Fibroblast of lung (primary cell): ENCODE measurements at regions not wholly inside any gene's neighbourhood (a gene's known extent, or its start where the extent isn't known, plus 50 kb on each side); places are given as distances from the start of the nearest gene placed in this dataset.

Source experiments
- DNase-seq, 2 donors: peaks; one replicate each; pipeline versions ENCODE4 v3.0.0 to v3.0.0-alpha.2; 2010; ENCODE audit warnings: low read depth in 2 of 2
- H2AFZ ChIP-seq: 2 replicates; pipeline ENCODE4 v1.5.1; 2012; ENCODE audit warnings: low read length, control low read depth, inconsistent platforms
- H3K27ac ChIP-seq: 2 replicates; pipeline ENCODE4 v1.5.1; 2011; ENCODE audit warnings: low read length, control low read depth; ENCODE audit not compliant: insufficient read depth
- H3K27me3 ChIP-seq: 2 replicates; pipeline ENCODE4 v1.5.1; 2011; ENCODE audit warnings: mild to moderate bottlenecking, low read length; ENCODE audit not compliant: control insufficient read depth, insufficient read depth
- H3K36me3 ChIP-seq: 2 replicates; pipeline ENCODE4 v1.5.1; 2011; ENCODE audit warnings: low read length; ENCODE audit not compliant: control insufficient read depth, insufficient read depth
- H3K4me1 ChIP-seq: 2 replicates; pipeline ENCODE4 v1.5.1; 2011; ENCODE audit warnings: low read length; ENCODE audit not compliant: control insufficient read depth, insufficient read depth; ENCODE audit errors: extremely low read depth
- H3K4me2 ChIP-seq: 2 replicates; pipeline ENCODE4 v1.5.1; 2011; ENCODE audit warnings: low read length, control low read depth; ENCODE audit not compliant: insufficient read depth; ENCODE audit errors: extremely low read depth
- H3K4me3 ChIP-seq, 4 experiments: fragments of 200-600 bp in 1 of 4; sonication (generic) in 1 of 4; replicated peaks in 1 of 4; 2 replicates each; pipeline ENCODE4 v1.5.1; 2011 to 2016; ENCODE audit warnings: low read length in 4 of 4, low read depth in 3 of 4, mild to moderate bottlenecking in 3 of 4, control low read depth in 2 of 4, inconsistent platforms in 1 of 4, mixed read lengths in 1 of 4; ENCODE audit not compliant: insufficient read depth in 1 of 4; ENCODE audit errors: control extremely low read depth in 1 of 4
- H3K79me2 ChIP-seq: 2 replicates; pipeline ENCODE4 v1.5.1; 2012; ENCODE audit warnings: mild to moderate bottlenecking, low read length, inconsistent platforms; ENCODE audit not compliant: control insufficient read depth, insufficient read depth
- H3K9ac ChIP-seq: 2 replicates; pipeline ENCODE4 v1.5.1; 2011; ENCODE audit warnings: mild to moderate bottlenecking, low read length, control low read depth; ENCODE audit not compliant: insufficient read depth
- H3K9me3 ChIP-seq: 2 replicates; pipeline ENCODE4 v1.5.1; 2012; ENCODE audit warnings: low read depth, low read length; ENCODE audit not compliant: control insufficient read depth, insufficient read depth
- H4K20me1 ChIP-seq: 2 replicates; pipeline ENCODE4 v1.5.1; 2011; ENCODE audit warnings: low read length; ENCODE audit not compliant: control insufficient read depth, insufficient read depth; ENCODE audit errors: extremely low read depth
- EZH2 ChIP-seq: IDR thresholded peaks from 2 replicates; pipeline ENCODE4 v1.5.1; 2012; ENCODE audit warnings: low read length, control low read depth, mild to moderate bottlenecking; ENCODE audit errors: missing control alignments
- TF ChIP-seq, protein P1 (sequence below), 2 donors: IDR thresholded peaks in 1 of 2; conservative IDR thresholded peaks in 1 of 2; 1 replicate in 1 of 2; 2 replicates in 1 of 2; pipeline ENCODE4 v1.5.1; 2011 to 2012; ENCODE audit warnings: low read length in 2 of 2, control low read depth in 1 of 2, inconsistent platforms in 1 of 2, low read depth in 1 of 2, mild to moderate bottlenecking in 1 of 2

DNA sequence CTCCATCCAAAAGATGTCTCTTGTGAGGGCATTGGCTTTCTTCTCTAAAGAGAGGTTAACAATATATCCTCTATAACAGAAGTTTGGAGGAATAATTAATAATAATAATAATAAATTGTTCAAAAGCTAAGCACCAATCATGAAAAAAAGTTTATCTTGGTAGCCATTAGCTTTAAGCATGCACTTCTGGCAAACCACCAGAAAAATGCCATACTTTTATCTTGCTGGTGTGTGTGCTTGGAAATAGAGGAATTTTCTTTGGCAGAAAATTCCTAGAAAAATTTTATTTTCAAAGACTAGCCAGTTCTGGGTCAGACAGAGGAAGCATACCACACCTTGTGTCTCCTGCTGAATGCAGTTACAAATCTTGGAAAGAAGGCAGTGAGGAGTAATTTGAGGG is 52.5 kb upstream of the NPY start:
- DNase-seq: no peak
- Histone ChIP-seq H3K4me3 (no peak overlapping the region), H3K4me1 (no peaks in the 10 kb centered on the region), H3K79me2 (no peaks in the 10 kb centered on the region), H3K27ac (no peak overlapping the region), H3K36me3 (no peaks in the 10 kb centered on the region), H3K27me3 (no peaks in the 10 kb centered on the region), H4K20me1 (no peaks in the 10 kb centered on the region), H2AFZ (no peak overlapping the region), H3K9ac (no peak overlapping the region), H3K4me2 (no peak overlapping the region), H3K9me3 (no peaks in the 10 kb centered on the region)
- TF ChIP-seq, protein P1, sequence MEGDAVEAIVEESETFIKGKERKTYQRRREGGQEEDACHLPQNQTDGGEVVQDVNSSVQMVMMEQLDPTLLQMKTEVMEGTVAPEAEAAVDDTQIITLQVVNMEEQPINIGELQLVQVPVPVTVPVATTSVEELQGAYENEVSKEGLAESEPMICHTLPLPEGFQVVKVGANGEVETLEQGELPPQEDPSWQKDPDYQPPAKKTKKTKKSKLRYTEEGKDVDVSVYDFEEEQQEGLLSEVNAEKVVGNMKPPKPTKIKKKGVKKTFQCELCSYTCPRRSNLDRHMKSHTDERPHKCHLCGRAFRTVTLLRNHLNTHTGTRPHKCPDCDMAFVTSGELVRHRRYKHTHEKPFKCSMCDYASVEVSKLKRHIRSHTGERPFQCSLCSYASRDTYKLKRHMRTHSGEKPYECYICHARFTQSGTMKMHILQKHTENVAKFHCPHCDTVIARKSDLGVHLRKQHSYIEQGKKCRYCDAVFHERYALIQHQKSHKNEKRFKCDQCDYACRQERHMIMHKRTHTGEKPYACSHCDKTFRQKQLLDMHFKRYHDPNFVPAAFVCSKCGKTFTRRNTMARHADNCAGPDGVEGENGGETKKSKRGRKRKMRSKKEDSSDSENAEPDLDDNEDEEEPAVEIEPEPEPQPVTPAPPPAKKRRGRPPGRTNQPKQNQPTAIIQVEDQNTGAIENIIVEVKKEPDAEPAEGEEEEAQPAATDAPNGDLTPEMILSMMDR (conservative IDR thresholded peaks at IDR 0.05 in 1 of 2, IDR thresholded peaks at IDR 0.05 in 1 of 2; ENCODE audit: low read depth in 1 of 2, low read length in 2 of 2): no peak
- TF ChIP-seq EZH2: no peak

DNA sequence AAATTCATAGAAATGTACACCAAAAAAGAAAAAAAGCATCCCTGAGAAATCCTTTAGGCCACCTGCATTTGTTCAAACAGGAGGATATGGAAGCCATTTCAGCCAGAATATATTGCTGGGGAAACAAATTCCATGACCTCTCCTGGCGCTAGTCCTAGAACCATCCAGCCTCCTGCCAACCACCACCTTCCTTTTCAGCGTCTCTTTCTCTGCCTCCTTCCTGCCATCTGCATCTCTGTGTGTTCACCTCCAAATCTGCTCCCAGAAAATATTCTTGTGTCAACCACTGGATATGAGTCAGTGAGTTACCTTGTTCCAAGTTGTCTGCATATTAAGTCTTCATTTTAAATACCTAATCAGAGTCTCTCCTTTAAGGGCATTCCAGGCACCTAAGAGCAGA is 50.6 kb upstream of the NPY start:
- Histone ChIP-seq H3K4me3 (no peak overlapping the region), H3K79me2 (no peaks in the 10 kb centered on the region), H4K20me1 (no peaks in the 10 kb centered on the region), H3K9ac (no peak overlapping the region), H3K4me1 (no peaks in the 10 kb centered on the region), H2AFZ (no peak overlapping the region), H3K27me3 (no peaks in the 10 kb centered on the region), H3K36me3 (no peaks in the 10 kb centered on the region), H3K4me2 (no peak overlapping the region), H3K9me3 (no peaks in the 10 kb centered on the region), H3K27ac (no peak overlapping the region)
- TF ChIP-seq, protein P1 (conservative IDR thresholded peaks at IDR 0.05 in 1 of 2, IDR thresholded peaks at IDR 0.05 in 1 of 2; ENCODE audit: low read depth in 1 of 2, low read length in 2 of 2): no peak
- TF ChIP-seq EZH2: no peak
- no peak for DNase-seq
